ENCODE measurements at regions not wholly inside any gene's neighbourhood (a gene's known extent, or its start where the extent isn't known, plus 50 kb on each side); places are given as distances from the start of the nearest gene placed in this dataset.

DNA sequence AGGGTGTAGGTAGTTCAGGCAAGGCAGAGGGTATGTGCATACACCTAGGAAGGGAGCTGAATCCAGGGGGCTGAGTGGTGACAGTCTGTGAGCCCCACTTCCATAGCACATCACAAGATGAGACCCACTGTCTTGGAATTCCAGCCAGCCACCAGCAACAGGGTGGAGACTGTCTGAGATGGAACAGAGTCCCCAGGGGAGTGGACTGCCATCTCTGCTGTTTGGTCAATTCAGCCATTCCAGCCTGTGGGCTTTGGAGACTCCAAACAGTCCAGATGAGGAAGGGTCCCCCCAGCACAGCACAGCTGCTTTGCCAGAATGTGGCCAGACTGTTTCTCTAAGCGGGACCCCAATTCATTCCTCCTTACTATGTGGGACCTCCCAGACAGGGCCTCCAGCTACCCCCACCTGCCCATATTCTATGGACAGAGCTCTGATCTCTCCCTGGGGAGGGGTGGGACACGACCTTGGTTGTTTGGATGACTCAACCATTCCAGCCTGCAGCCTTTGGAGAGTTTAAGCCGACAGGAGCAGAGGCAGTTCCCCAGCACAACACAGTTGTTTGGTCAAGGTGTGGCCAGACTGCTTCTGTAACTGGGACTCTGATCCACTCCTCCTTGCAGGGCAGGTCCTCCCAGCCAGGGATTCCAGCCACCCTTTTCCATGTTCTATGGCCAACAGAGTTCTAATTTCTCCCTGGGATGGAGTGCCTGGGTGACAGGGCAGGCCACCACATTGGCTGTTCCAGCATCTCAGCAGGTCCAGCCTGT lies 178.0 kb downstream of the RND3 start:
- H3K9me3 ChIP-seq (ENCODE audit: control insufficient read depth, low read depth, low read length), result no peaks in the 10 kb centered on the region
- no peak overlapping the region for H4K8ac ChIP-seq (replicated peaks; ENCODE audit: insufficient read length, low read depth, low read length)
- H3K4me1 Mint-ChIP-seq, result no peaks in the 10 kb centered on the region
- H2AK5ac ChIP-seq (ENCODE audit: insufficient read length, low read length), result no peak overlapping the region
- H3K23me2 ChIP-seq (ENCODE audit: insufficient read length, low read depth, low read length, poor library complexity, severe bottlenecking), result no peaks in the 10 kb centered on the region
- H4K20me1 ChIP-seq (ENCODE audit: control insufficient read depth, insufficient read depth, insufficient read length), result no peaks in the 10 kb centered on the region
- no peak overlapping the region for H3K4me3 Mint-ChIP-seq
- H3K4me2 ChIP-seq (ENCODE audit: insufficient read depth, insufficient read length, low read length), result no peak overlapping the region
- no peak overlapping the region for H3K56ac ChIP-seq (ENCODE audit: insufficient read length, low read depth, low read length)
- no peaks in the 10 kb centered on the region for H3K79me1 ChIP-seq (ENCODE audit: insufficient read depth, low read depth, low read length, poor library complexity, severe bottlenecking)
- H2BK15ac ChIP-seq (ENCODE audit: low read depth, low read length), result no peak overlapping the region
- H2BK5ac ChIP-seq (ENCODE audit: insufficient read length, low read length), result no peak overlapping the region
- no peaks in the 10 kb centered on the region for H3K27me3 ChIP-seq (ENCODE audit: insufficient read depth, low read length)
- WGBS (ENCODE audit: extremely low coverage, insufficient read length, low lambda C conversion rate), result no CpG with 5 or more reads among the region's 3 CpGs
- no peak overlapping the region for H4K91ac ChIP-seq (ENCODE audit: insufficient read length, low read depth, low read length)
- H3K23ac ChIP-seq (ENCODE audit: insufficient read length, low read depth, low read length), result no peak overlapping the region
- peaks cover 7 to 26% (median 12%) of the 10 kb centered on the region in 3 experiments for H3K36me3 Mint-ChIP-seq (ENCODE audit: insufficient read depth in 1 of 3, low read depth in 3 of 3)
- no peak overlapping the region for H3K14ac ChIP-seq (ENCODE audit: insufficient read depth, low read length)
- H3K9ac ChIP-seq (ENCODE audit: extremely low read depth, insufficient read length, low read length), result no peak overlapping the region
- H2BK120ac ChIP-seq (ENCODE audit: low read depth, low read length, poor library complexity, severe bottlenecking), result no peak overlapping the region
- H3K4me1 ChIP-seq (ENCODE audit: insufficient read depth, low read length), result no peaks in the 10 kb centered on the region
- H3K27ac ChIP-seq (ENCODE audit: insufficient read length, low read depth, low read length), result no peak overlapping the region
- H3K4ac ChIP-seq (ENCODE audit: low read depth, low read length), result no peak overlapping the region
- DNase-seq, result no peak
- no peak overlapping the region for H2AFZ ChIP-seq (ENCODE audit: low read length)
- no peak overlapping the region for H4K5ac ChIP-seq (ENCODE audit: insufficient read length, low read depth, low read length)
- H3K27me3 Mint-ChIP-seq (ENCODE audit: low read depth), result no peaks in the 10 kb centered on the region
- no peaks in the 10 kb centered on the region for H3K79me2 ChIP-seq (ENCODE audit: insufficient read depth, low read length)
- no peak overlapping the region for H3K18ac ChIP-seq (ENCODE audit: insufficient read length, low read depth, low read length)
- H3K9me3 Mint-ChIP-seq, result peaks cover 22 to 24% of the 10 kb centered on the region in 2 experiments
- H3K27ac Mint-ChIP-seq, result no peak overlapping the region
- H3T11ph ChIP-seq (ENCODE audit: low read length), result no peak overlapping the region
- TF ChIP-seq, protein P1, sequence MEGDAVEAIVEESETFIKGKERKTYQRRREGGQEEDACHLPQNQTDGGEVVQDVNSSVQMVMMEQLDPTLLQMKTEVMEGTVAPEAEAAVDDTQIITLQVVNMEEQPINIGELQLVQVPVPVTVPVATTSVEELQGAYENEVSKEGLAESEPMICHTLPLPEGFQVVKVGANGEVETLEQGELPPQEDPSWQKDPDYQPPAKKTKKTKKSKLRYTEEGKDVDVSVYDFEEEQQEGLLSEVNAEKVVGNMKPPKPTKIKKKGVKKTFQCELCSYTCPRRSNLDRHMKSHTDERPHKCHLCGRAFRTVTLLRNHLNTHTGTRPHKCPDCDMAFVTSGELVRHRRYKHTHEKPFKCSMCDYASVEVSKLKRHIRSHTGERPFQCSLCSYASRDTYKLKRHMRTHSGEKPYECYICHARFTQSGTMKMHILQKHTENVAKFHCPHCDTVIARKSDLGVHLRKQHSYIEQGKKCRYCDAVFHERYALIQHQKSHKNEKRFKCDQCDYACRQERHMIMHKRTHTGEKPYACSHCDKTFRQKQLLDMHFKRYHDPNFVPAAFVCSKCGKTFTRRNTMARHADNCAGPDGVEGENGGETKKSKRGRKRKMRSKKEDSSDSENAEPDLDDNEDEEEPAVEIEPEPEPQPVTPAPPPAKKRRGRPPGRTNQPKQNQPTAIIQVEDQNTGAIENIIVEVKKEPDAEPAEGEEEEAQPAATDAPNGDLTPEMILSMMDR (conservative IDR thresholded peaks at IDR 0.05), result no peak
- no peak overlapping the region for H2BK12ac ChIP-seq (ENCODE audit: insufficient read length, low read depth, low read length)
- H2BK20ac ChIP-seq (ENCODE audit: low read depth, low read length, poor library complexity, severe bottlenecking), result no peak overlapping the region
